H9 (cell line): ENCODE measurements at regions not wholly inside any gene's neighbourhood (a gene's known extent, or its start where the extent isn't known, plus 50 kb on each side); places are given as distances from the start of the nearest gene placed in this dataset.

Experiments used
- DNase-seq: peaks from one replicate; pipeline ENCODE4 v3.0.0-alpha.2; 2017
- H2AFZ ChIP-seq: one replicate; pipeline ENCODE4 v1.6.1; 2013; ENCODE audit warnings: mild to moderate bottlenecking, low read length, control low read depth, moderate library complexity
- H2AK5ac ChIP-seq: 2 replicates; pipeline ENCODE4 v1.6.1; 2013; ENCODE audit warnings: low read length, control low read depth, mixed read lengths; ENCODE audit not compliant: insufficient read length
- H2BK120ac ChIP-seq: one replicate; pipeline ENCODE4 v1.6.1; 2013; ENCODE audit warnings: low read depth, mild to moderate bottlenecking, low read length, control low read depth, inconsistent platforms; ENCODE audit not compliant: poor library complexity, severe bottlenecking
- H2BK12ac ChIP-seq: 2 replicates; pipeline ENCODE4 v1.6.1; 2013; ENCODE audit warnings: low read length, control low read depth, mixed read lengths, low read depth; ENCODE audit not compliant: insufficient read length
- H2BK15ac ChIP-seq: 2 replicates; pipeline ENCODE4 v1.6.1; 2013; ENCODE audit warnings: low read depth, low read length, control low read depth
- H2BK20ac ChIP-seq: one replicate; pipeline ENCODE4 v1.6.1; 2013; ENCODE audit warnings: low read depth, mild to moderate bottlenecking, low read length, control low read depth, inconsistent platforms; ENCODE audit not compliant: poor library complexity, severe bottlenecking
- H2BK5ac ChIP-seq: 2 replicates; pipeline ENCODE4 v1.6.1; 2013; ENCODE audit warnings: low read length, control low read depth, mixed read lengths; ENCODE audit not compliant: insufficient read length
- H3K14ac ChIP-seq: 2 replicates; pipeline ENCODE4 v1.6.1; 2013; ENCODE audit warnings: low read length, control low read depth; ENCODE audit not compliant: insufficient read depth
- H3K18ac ChIP-seq: 2 replicates; pipeline ENCODE4 v1.6.1; 2013; ENCODE audit warnings: low read depth, mild to moderate bottlenecking, mixed read lengths, low read length, control low read depth; ENCODE audit not compliant: insufficient read length
- H3K23ac ChIP-seq: 2 replicates; pipeline ENCODE4 v1.6.1; 2013; ENCODE audit warnings: low read length, control low read depth, mixed read lengths, low read depth; ENCODE audit not compliant: insufficient read length
- H3K23me2 ChIP-seq: 2 replicates; pipeline ENCODE4 v1.6.1; 2013; ENCODE audit warnings: low read depth, mild to moderate bottlenecking, mixed read lengths, low read length, control low read depth; ENCODE audit not compliant: insufficient read length, poor library complexity, severe bottlenecking
- H3K27ac ChIP-seq: 2 replicates; pipeline ENCODE4 v1.5.1; 2013; ENCODE audit warnings: low read length, control low read depth, mixed read lengths, low read depth; ENCODE audit not compliant: insufficient read length
- H3K27me3 ChIP-seq: 2 replicates; pipeline ENCODE4 v1.6.1; 2013; ENCODE audit warnings: low read length, control low read depth, inconsistent platforms; ENCODE audit not compliant: insufficient read depth
- H3K4ac ChIP-seq: 2 replicates; pipeline ENCODE4 v1.6.1; 2013; ENCODE audit warnings: low read depth, mild to moderate bottlenecking, control low read depth, inconsistent platforms, low read length, moderate library complexity
- H3K4me1 ChIP-seq: 2 replicates; pipeline ENCODE4 v1.6.1; 2013; ENCODE audit warnings: low read length, control low read depth, inconsistent platforms; ENCODE audit not compliant: insufficient read depth
- H3K4me2 ChIP-seq: 2 replicates; pipeline ENCODE4 v1.6.1; 2013; ENCODE audit warnings: low read length, control low read depth, mixed read lengths; ENCODE audit not compliant: insufficient read length, insufficient read depth
- H3K56ac ChIP-seq: 2 replicates; pipeline ENCODE4 v1.6.1; 2013; ENCODE audit warnings: low read depth, mild to moderate bottlenecking, mixed read lengths, low read length, control low read depth; ENCODE audit not compliant: insufficient read length
- H3K79me1 ChIP-seq: 2 replicates; pipeline ENCODE4 v1.6.1; 2013; ENCODE audit warnings: low read depth, mild to moderate bottlenecking, moderate library complexity, low read length, control low read depth, inconsistent platforms; ENCODE audit not compliant: insufficient read depth, poor library complexity, severe bottlenecking
- H3K79me2 ChIP-seq: 2 replicates; pipeline ENCODE4 v1.6.1; 2013; ENCODE audit warnings: low read length, control low read depth, inconsistent platforms; ENCODE audit not compliant: insufficient read depth
- H3K9ac ChIP-seq: 2 replicates; pipeline ENCODE4 v1.6.1; 2013; ENCODE audit warnings: low read length, control low read depth, mixed read lengths; ENCODE audit not compliant: insufficient read length; ENCODE audit errors: extremely low read depth
- H3K9me3 ChIP-seq: one replicate; pipeline ENCODE4 v1.6.1; 2013; ENCODE audit warnings: low read depth, low read length, inconsistent platforms; ENCODE audit not compliant: control insufficient read depth
- H3T11ph ChIP-seq: one replicate; pipeline ENCODE4 v1.6.1; 2013; ENCODE audit warnings: mild to moderate bottlenecking, low read length, control low read depth, inconsistent platforms
- H4K20me1 ChIP-seq: one replicate; pipeline ENCODE4 v1.6.1; 2013; ENCODE audit not compliant: control insufficient read depth, insufficient read length, insufficient read depth
- H4K5ac ChIP-seq: 2 replicates; pipeline ENCODE4 v1.6.1; 2013; ENCODE audit warnings: low read depth, mild to moderate bottlenecking, mixed read lengths, low read length, control low read depth; ENCODE audit not compliant: insufficient read length
- H4K8ac ChIP-seq: replicated peaks from 2 replicates; pipeline ENCODE4 v1.6.1; 2013; ENCODE audit warnings: low read length, control low read depth, mixed read lengths, low read depth; ENCODE audit not compliant: insufficient read length
- H4K91ac ChIP-seq: 2 replicates; pipeline ENCODE4 v1.6.1; 2013; ENCODE audit warnings: low read depth, mild to moderate bottlenecking, moderate library complexity, mixed read lengths, low read length, control low read depth; ENCODE audit not compliant: insufficient read length
- H3K27ac Mint-ChIP-seq, 3 experiments: 2 replicates in 2 of 3; 3 replicates in 1 of 3; pipeline ENCODE4 v1.8.0; 2020 to 2021; ENCODE audit warnings: mixed read lengths in 3 of 3, mild to moderate bottlenecking in 1 of 3, moderate library complexity in 1 of 3
- H3K27me3 Mint-ChIP-seq: 2 replicates; pipeline ENCODE4 v1.8.0; 2021; ENCODE audit warnings: low read depth, mild to moderate bottlenecking, moderate library complexity, mixed read lengths
- H3K36me3 Mint-ChIP-seq, 3 experiments: 2 replicates in 2 of 3; 3 replicates in 1 of 3; pipeline ENCODE4 v1.8.0; 2020 to 2021; ENCODE audit warnings: low read depth in 3 of 3, mixed read lengths in 3 of 3; ENCODE audit not compliant: insufficient read depth in 1 of 3
- H3K4me1 Mint-ChIP-seq, 2 experiments: 2 replicates each; pipeline ENCODE4 v1.8.0; 2020; ENCODE audit warnings: mixed read lengths in 2 of 2
- H3K4me3 Mint-ChIP-seq, 2 experiments: 2 replicates in 1 of 2; 3 replicates in 1 of 2; pipeline ENCODE4 v1.8.0; 2020 to 2021; ENCODE audit warnings: mild to moderate bottlenecking in 2 of 2, mixed read lengths in 2 of 2, moderate library complexity in 1 of 2
- H3K9me3 Mint-ChIP-seq, 2 experiments: 2 replicates in 1 of 2; 3 replicates in 1 of 2; pipeline ENCODE4 v1.8.0; 2020; ENCODE audit warnings: mild to moderate bottlenecking in 2 of 2, mixed read lengths in 2 of 2, moderate library complexity in 1 of 2
- CTCF ChIP-seq: fragments of 200-600 bp; sonication (generic); conservative IDR thresholded peaks from 3 replicates; pipeline ENCODE4 v1.8.0; 2021; ENCODE audit warnings: antibody characterized with exemption, mild to moderate bottlenecking
- WGBS: extraction: QIAGEN DNeasy Blood & Tissue Kit; methylation state at CpG from one replicate; pipeline ENCODE4 v1.1.7; 2013; ENCODE audit warnings: missing lambda C conversion rate, low lambda C conversion rate, mixed read lengths; ENCODE audit not compliant: insufficient read length; ENCODE audit errors: extremely low coverage; 5-methylcytosine and 5-hydroxymethylcytosine counted together

- H2BK12ac ChIP-seq, result no peak overlapping the region
Observed at GRCh38 chr10:129350690-129351089, 116.4 kb upstream of the MGMT start.

More at GRCh38 chr10:129350690-129351089, 116.4 kb upstream of the MGMT start:
- Histone ChIP-seq H3K79me2 (no peaks in the 10 kb centered on the region), H2BK15ac (no peak overlapping the region), H3K56ac (no peak overlapping the region), H3K27ac (no peak overlapping the region), H4K5ac (no peak overlapping the region), H3K14ac (no peak overlapping the region), H3K4me2 (no peak overlapping the region), H2AK5ac (no peak overlapping the region), H2AFZ (no peak overlapping the region), H3K23me2 (no peaks in the 10 kb centered on the region), H3K79me1 (no peaks in the 10 kb centered on the region), H3K23ac (no peak overlapping the region), H3K27me3 (no peaks in the 10 kb centered on the region), H4K8ac (no peak overlapping the region), H2BK120ac (no peak overlapping the region), H3K4me1 (no peaks in the 10 kb centered on the region), H3K18ac (no peak overlapping the region), H2BK5ac (no peak overlapping the region), H2BK20ac (no peak overlapping the region), H3T11ph (no peak overlapping the region), H3K4ac (no peak overlapping the region), H3K9me3 (no peaks in the 10 kb centered on the region), H3K9ac (no peak overlapping the region), H4K91ac (no peak overlapping the region), H4K20me1 (no peaks in the 10 kb centered on the region)
- DNase-seq, result no peak
- no CpG with 5 or more reads among the region's 11 CpGs for WGBS
- no peak for TF ChIP-seq CTCF
- peak overlapping the region in 1 of 3 experiments; percentile 88; a peak in 1 of 7 replicates for H3K27ac Mint-ChIP-seq
- H3K36me3 Mint-ChIP-seq, result no peaks in the 10 kb centered on the region; a peak in 2 of 7 replicates
- no peak overlapping the region for H3K4me3 Mint-ChIP-seq
- peaks cover 2% of the 10 kb centered on the region; the same call in 1 of the 2 replicates for H3K27me3 Mint-ChIP-seq
- peaks cover under 1 to 5% of the 10 kb centered on the region in 2 experiments; a peak in 2 of 5 replicates for H3K9me3 Mint-ChIP-seq
- H3K4me1 Mint-ChIP-seq, result peaks cover 0 to 2% of the 10 kb centered on the region in 2 experiments; a peak in 2 of 4 replicates
